HCT116 (cell line): ENCODE measurements at regions not wholly inside any gene's neighbourhood (a gene's known extent, or its start where the extent isn't known, plus 50 kb on each side); places are given as distances from the start of the nearest gene placed in this dataset.

Experiments used
- ATAC-seq: fragments of 200-7000 bp; cut with Tn5 transposase; 2 replicates; pipeline ENCODE4 v1.9.1; 2020; ENCODE audit warnings: mild to moderate bottlenecking, moderate library complexity
- BruUV-seq: library from RNA; stranded (reverse); fragments of 400-500 nt; replicated peaks from 2 replicates; lab custom pipeline; 2021; lab: Mats Ljungman, UMichigan
- CTCF ChIA-PET: fragments of 300-600 bp; sonication (Branson Sonifier 250); formaldehyde crosslinking; loops from one replicate; lab custom pipeline; 2021; ENCODE audit warnings: antibody characterized with exemption; lab: Charles Lee
- POLR2A ChIA-PET: fragments of 300-600, 350-600 bp; sonication (Branson Sonifier 250); formaldehyde crosslinking; loops from one replicate; lab custom pipeline; 2021; ENCODE audit warnings: antibody characterized with exemption; lab: Charles Lee
- RAD21 ChIA-PET, 2 experiments: fragments of 300-600 bp; sonication (Branson Sonifier 250); formaldehyde crosslinking; loops; one replicate each; lab custom pipeline; 2023; ENCODE audit warnings: low total read pairs in 2 of 2; ENCODE audit not compliant: uncharacterized antibody in 2 of 2, unreplicated experiment in 2 of 2, low non-redundant PET in 1 of 2; lab: Charles Lee
- DNase-seq: peaks from one replicate; pipeline ENCODE4 v3.0.0-alpha.2; 2010; ENCODE audit warnings: low read depth, low spot score
- H2AFZ ChIP-seq: fragments of 200-600 bp; shearing (Covaris generic), sonication (generic); 2 replicates; pipeline ENCODE4 v1.6.1; 2017; ENCODE audit warnings: low read depth, mixed run types, mixed read lengths, antibody characterized with exemption, low read length; ENCODE audit not compliant: poor library complexity, severe bottlenecking
- H3K27ac ChIP-seq: 2 replicates; pipeline ENCODE4 v1.5.1; 2012; ENCODE audit warnings: low read depth, low read length
- H3K27me3 ChIP-seq: fragments of 200-600 bp; sonication (generic); 2 replicates; pipeline ENCODE4 v1.6.1; 2016; ENCODE audit warnings: mixed run types, low read length, mixed read lengths; ENCODE audit not compliant: insufficient read depth
- H3K36me3 ChIP-seq, 2 experiments: fragments of 200-500 bp in 1 of 2; fragments of 200-600 bp in 1 of 2; sonication (Bioruptor generic) in 1 of 2; sonication (generic) in 1 of 2; 2 replicates each; pipeline versions ENCODE4 v1.5.1 to v1.6.1; 2014 to 2016; ENCODE audit warnings: low read length in 2 of 2, inconsistent platforms in 1 of 2, mixed read lengths in 1 of 2, mixed run types in 1 of 2; ENCODE audit not compliant: insufficient read depth in 2 of 2, control insufficient read depth in 1 of 2
- H3K4me1 ChIP-seq, 2 experiments: fragments of 200-600 bp in 1 of 2; sonication (generic) in 1 of 2; 2 replicates each; pipeline versions ENCODE4 v1.5.1 to v1.6.1; 2012 to 2017; ENCODE audit warnings: low read length in 2 of 2, inconsistent platforms in 1 of 2, mild to moderate bottlenecking in 1 of 2, mixed read lengths in 1 of 2, mixed run types in 1 of 2, moderate library complexity in 1 of 2; ENCODE audit not compliant: insufficient read depth in 2 of 2, control insufficient read depth in 1 of 2
- H3K4me2 ChIP-seq: fragments of 200-600 bp; sonication (generic); 2 replicates; pipeline ENCODE4 v1.6.1; 2017; ENCODE audit warnings: mixed run types, low read length, mixed read lengths
- H3K4me3 ChIP-seq, 2 experiments: fragments of 200-600 bp in 1 of 2; sonication (generic) in 1 of 2; replicated peaks in 1 of 2; 2 replicates each; pipeline ENCODE4 v1.5.1; 2011 to 2016; ENCODE audit warnings: low read length in 2 of 2, control low read depth in 1 of 2, low read depth in 1 of 2, mild to moderate bottlenecking in 1 of 2, mixed read lengths in 1 of 2, mixed run types in 1 of 2
- H3K79me2 ChIP-seq: fragments of 200-600 bp; sonication (generic); 2 replicates; pipeline ENCODE4 v1.6.1; 2017; ENCODE audit warnings: mild to moderate bottlenecking, mixed run types, low read length, moderate library complexity, mixed read lengths; ENCODE audit not compliant: insufficient read depth
- H3K9ac ChIP-seq: fragments of 200-600 bp; sonication (generic); 2 replicates; pipeline ENCODE4 v1.6.1; 2016; ENCODE audit warnings: low read length, mixed read lengths
- H3K9me2 ChIP-seq: fragments of 200-600 bp; sonication (generic), shearing (Covaris generic); 2 replicates; pipeline ENCODE4 v1.6.1; 2017; ENCODE audit warnings: mixed run types, mild to moderate bottlenecking, moderate library complexity; ENCODE audit not compliant: insufficient read depth
- H3K9me3 ChIP-seq, 2 experiments: fragments of 200-500 bp in 1 of 2; fragments of 200-600 bp in 1 of 2; sonication (Bioruptor generic) in 1 of 2; sonication (generic) in 1 of 2; 2 replicates each; pipeline ENCODE4 v1.6.1; 2014 to 2017; ENCODE audit warnings: low read length in 2 of 2, mixed read lengths in 2 of 2, inconsistent platforms in 1 of 2, low read depth in 1 of 2, mild to moderate bottlenecking in 1 of 2, mixed run types in 1 of 2, moderate library complexity in 1 of 2; ENCODE audit not compliant: control insufficient read depth in 1 of 2, insufficient read depth in 1 of 2
- H4K20me1 ChIP-seq: fragments of 200-600 bp; sonication (generic), shearing (Covaris generic); 2 replicates; pipeline ENCODE4 v1.6.1; 2017; ENCODE audit warnings: mixed run types, mild to moderate bottlenecking, moderate library complexity; ENCODE audit not compliant: insufficient read depth
- CTCF ChIP-seq, 3 experiments: fragments of 200-600 bp in 1 of 3; sonication (generic) in 1 of 3; IDR thresholded peaks in 2 of 3; conservative IDR thresholded peaks in 1 of 3; 2 replicates each; pipeline ENCODE4 v1.5.1; 2012 to 2017; ENCODE audit warnings: low read depth in 2 of 3, low read length in 2 of 3, antibody characterized with exemption in 1 of 3, borderline replicate concordance in 1 of 3, control low read depth in 1 of 3, mild to moderate bottlenecking in 1 of 3, mixed read lengths in 1 of 3, mixed run types in 1 of 3, moderate library complexity in 1 of 3; ENCODE audit not compliant: insufficient read depth in 1 of 3
- EZH2phosphoT487 ChIP-seq: fragments of 200-600 bp; IDR thresholded peaks from 2 replicates; pipeline ENCODE4 v1.6.1; 2018; ENCODE audit warnings: antibody characterized with exemption, borderline replicate concordance
- FOSL1 ChIP-seq: IDR thresholded peaks from 2 replicates; pipeline ENCODE4 v1.6.1; 2012; ENCODE audit warnings: low read depth
- JUND ChIP-seq: IDR thresholded peaks from 2 replicates; pipeline ENCODE4 v1.6.1; 2012
- MAX ChIP-seq: IDR thresholded peaks from 2 replicates; pipeline ENCODE4 v1.6.1; 2012
- POLR2A ChIP-seq: IDR thresholded peaks from 2 replicates; pipeline ENCODE4 v1.7.0; 2011; ENCODE audit warnings: borderline replicate concordance; ENCODE audit not compliant: insufficient read depth, insufficient read length; ENCODE audit errors: extremely low read depth
- POLR2AphosphoS5 ChIP-seq: IDR thresholded peaks from 2 replicates; pipeline ENCODE4 v1.6.1; 2011; ENCODE audit warnings: mild to moderate bottlenecking, low read depth, low read length, moderate library complexity
- RAD21 ChIP-seq: IDR thresholded peaks from 2 replicates; pipeline ENCODE4 v1.6.1; 2012; ENCODE audit warnings: low read depth, mild to moderate bottlenecking
- SP1 ChIP-seq: IDR thresholded peaks from 2 replicates; pipeline ENCODE4 v1.6.1; 2012; ENCODE audit warnings: low read depth
- ZBTB33 ChIP-seq: IDR thresholded peaks from 2 replicates; pipeline ENCODE4 v1.6.1; 2011; ENCODE audit warnings: mild to moderate bottlenecking, low read length, moderate library complexity; ENCODE audit not compliant: insufficient replicate concordance; ENCODE audit errors: extremely low read depth
- intact Hi-C: fragments of 100-400 bp; cut with micrococcal nuclease; formaldehyde crosslinking; loops from 2 replicates; pipeline ENCODE4 v1.10.0; 2022

GRCh38 chr3:87053553-87053952, 62.6 kb upstream of the VGLL3 start:
- no peak overlapping the region for H3K4me2 ChIP-seq
- ChIA-PET POLR2A (no interaction called here), CTCF (no interaction called here), RAD21 (no interaction called here)
- intact Hi-C loops, result no loop called here
- no peak overlapping the region for H3K4me3 ChIP-seq
- ATAC-seq (no peak), DNase-seq (no peak)
- TF ChIP-seq POLR2AphosphoS5, result no peak
- TF ChIP-seq ZBTB33, result no peak
- TF ChIP-seq RAD21, result no peak
- no peak overlapping the region for H3K9ac ChIP-seq
- no peaks in the 10 kb centered on the region for H3K79me2 ChIP-seq
- no peaks in the 10 kb centered on the region for H3K4me1 ChIP-seq
- no peaks in the 10 kb centered on the region for H3K9me2 ChIP-seq
- no peak overlapping the region for H3K27ac ChIP-seq
- H3K27me3 ChIP-seq, result no peaks in the 10 kb centered on the region
- BruUV-seq, result no TSS peak
- no peaks in the 10 kb centered on the region for H4K20me1 ChIP-seq
- H3K36me3 ChIP-seq, result no peaks in the 10 kb centered on the region
- H2AFZ ChIP-seq, result no peak overlapping the region
- no peaks in the 10 kb centered on the region for H3K9me3 ChIP-seq

GRCh38 chr3:87052499-87053260, 61.7 kb upstream of the VGLL3 start:
- Histone ChIP-seq H4K20me1 (no peaks in the 10 kb centered on the region), H3K27me3 (no peaks in the 10 kb centered on the region), H3K79me2 (no peaks in the 10 kb centered on the region), H3K4me1 (no peaks in the 10 kb centered on the region), H3K36me3 (no peaks in the 10 kb centered on the region), H3K27ac (no peak overlapping the region), H2AFZ (no peak overlapping the region), H3K4me3 (no peak overlapping the region), H3K4me2 (no peak overlapping the region), H3K9me3 (no peaks in the 10 kb centered on the region), H3K9me2 (no peaks in the 10 kb centered on the region), H3K9ac (no peak overlapping the region)
- CTCF ChIA-PET, result no interaction called here
- no TSS peak for BruUV-seq
- POLR2A ChIA-PET, result no interaction called here
- ATAC-seq (no peak), DNase-seq (no peak)
- intact Hi-C loops, result no loop called here
- RAD21 ChIA-PET, result no interaction called here
- TF ChIP-seq POLR2A, result no peak
- no peak for TF ChIP-seq JUND
- no peak for TF ChIP-seq EZH2phosphoT487
- no peak for TF ChIP-seq SP1
- TF ChIP-seq FOSL1, result no peak
- no peak for TF ChIP-seq CTCF (IDR thresholded peaks at IDR 0.05 in 2 of 3, conservative IDR thresholded peaks at IDR 0.05 in 1 of 3; ENCODE audit: borderline replicate concordance in 1 of 3, insufficient read depth in 1 of 3, low read depth in 2 of 3, low read length in 2 of 3)
- no peak for TF ChIP-seq MAX
- no peak for TF ChIP-seq ZBTB33
